ENCODE measurements at regions not wholly inside any gene's neighbourhood (a gene's known extent, or its start where the extent isn't known, plus 50 kb on each side); places are given as distances from the start of the nearest gene placed in this dataset.

DNA sequence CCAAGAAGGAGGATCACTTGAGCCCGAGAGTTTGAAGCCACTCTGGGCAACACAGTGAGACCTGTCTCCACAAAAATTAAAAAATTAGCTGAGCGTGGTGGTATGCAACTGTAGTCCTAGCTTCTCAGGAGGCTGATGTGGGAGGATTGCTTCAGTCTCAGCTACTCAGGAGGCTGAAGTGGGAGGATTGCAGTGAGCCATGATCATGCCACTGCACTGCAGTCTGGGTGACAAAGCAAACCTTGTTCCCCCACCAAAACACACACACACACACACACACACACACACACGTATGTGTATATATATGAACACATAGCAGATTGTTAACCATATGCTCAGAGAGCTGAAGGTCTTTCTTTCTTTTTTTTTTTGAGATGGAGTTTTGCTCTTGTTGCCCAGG lies 157.5 kb upstream of the MAST4 start:
- no peaks in the 10 kb centered on the region for H3K27me3 ChIP-seq
- peaks cover 0 to 1% (median 0%) of the 10 kb centered on the region in 4 donors for H3K9me3 ChIP-seq
- no peak overlapping the region for H3K4me3 ChIP-seq
- H3K4me1 ChIP-seq, result peaks cover 0 to 4% (median 0%) of the 10 kb centered on the region in 4 donors
- H3K36me3 ChIP-seq, result no peaks in the 10 kb centered on the region
- no peak overlapping the region for H3K27ac ChIP-seq (replicated peaks in 1 of 4)
- peak; percentile 45 for DNase-seq (ENCODE audit: extremely low spot score)
- 67% methylated on average over 3 of the region's 3 CpGs for WGBS
- TF ChIP-seq POLR2AphosphoS5 (IDR thresholded peaks at IDR 0.05) (no peak), EP300 (IDR thresholded peaks at IDR 0.05) (no peak), POLR2A (IDR thresholded peaks at IDR 0.05; ENCODE audit: low read depth) (no peak)
- TF ChIP-seq, protein P1, sequence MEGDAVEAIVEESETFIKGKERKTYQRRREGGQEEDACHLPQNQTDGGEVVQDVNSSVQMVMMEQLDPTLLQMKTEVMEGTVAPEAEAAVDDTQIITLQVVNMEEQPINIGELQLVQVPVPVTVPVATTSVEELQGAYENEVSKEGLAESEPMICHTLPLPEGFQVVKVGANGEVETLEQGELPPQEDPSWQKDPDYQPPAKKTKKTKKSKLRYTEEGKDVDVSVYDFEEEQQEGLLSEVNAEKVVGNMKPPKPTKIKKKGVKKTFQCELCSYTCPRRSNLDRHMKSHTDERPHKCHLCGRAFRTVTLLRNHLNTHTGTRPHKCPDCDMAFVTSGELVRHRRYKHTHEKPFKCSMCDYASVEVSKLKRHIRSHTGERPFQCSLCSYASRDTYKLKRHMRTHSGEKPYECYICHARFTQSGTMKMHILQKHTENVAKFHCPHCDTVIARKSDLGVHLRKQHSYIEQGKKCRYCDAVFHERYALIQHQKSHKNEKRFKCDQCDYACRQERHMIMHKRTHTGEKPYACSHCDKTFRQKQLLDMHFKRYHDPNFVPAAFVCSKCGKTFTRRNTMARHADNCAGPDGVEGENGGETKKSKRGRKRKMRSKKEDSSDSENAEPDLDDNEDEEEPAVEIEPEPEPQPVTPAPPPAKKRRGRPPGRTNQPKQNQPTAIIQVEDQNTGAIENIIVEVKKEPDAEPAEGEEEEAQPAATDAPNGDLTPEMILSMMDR (IDR thresholded peaks at IDR 0.05), result no peak
- intact Hi-C loops (cut with DNase I), result no loop called here

DNA sequence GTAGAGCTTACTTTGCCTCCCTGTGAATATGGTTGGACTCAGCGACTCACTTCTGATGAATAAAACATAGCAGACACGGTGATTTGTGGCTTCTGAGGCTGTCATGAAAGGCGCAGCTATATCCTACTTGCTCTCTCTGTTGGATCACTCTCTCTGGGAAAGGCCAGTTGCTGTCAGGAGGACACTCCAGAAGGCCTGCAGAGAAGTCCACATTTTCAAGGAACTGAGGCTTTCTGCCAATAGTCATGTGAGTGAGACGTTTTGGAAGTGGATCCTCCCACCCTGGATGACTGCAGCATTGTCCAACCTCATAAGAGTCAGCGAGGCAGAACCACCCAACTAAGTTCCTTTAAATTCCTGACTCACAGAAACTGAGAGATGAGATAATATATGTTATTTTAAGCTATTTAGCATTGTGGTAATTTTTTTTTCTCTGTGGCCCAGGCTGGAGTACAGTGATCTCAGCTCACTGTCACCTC lies 156.0 kb upstream of the MAST4 start:
- Histone ChIP-seq H3K36me3 (no peaks in the 10 kb centered on the region), H3K4me1 (peaks cover 0 to 4% (median 0%) of the 10 kb centered on the region in 4 donors), H3K9me3 (peaks cover 0 to 5% (median 0%) of the 10 kb centered on the region in 4 donors), H3K27ac (replicated peaks in 1 of 4) (no peak overlapping the region), H3K4me3 (no peak overlapping the region), H3K27me3 (no peaks in the 10 kb centered on the region)
- WGBS, result 41% methylated on average over 5 of the region's 5 CpGs
- DNase-seq (ENCODE audit: extremely low spot score), result peak; percentile 81
- TF ChIP-seq, protein P1 (IDR thresholded peaks at IDR 0.05), result no peak
- TF ChIP-seq EP300 (IDR thresholded peaks at IDR 0.05) (no peak), POLR2A (IDR thresholded peaks at IDR 0.05; ENCODE audit: low read depth) (no peak), POLR2AphosphoS5 (IDR thresholded peaks at IDR 0.05) (no peak)
- intact Hi-C loops (cut with DNase I), result no loop called here

DNA sequence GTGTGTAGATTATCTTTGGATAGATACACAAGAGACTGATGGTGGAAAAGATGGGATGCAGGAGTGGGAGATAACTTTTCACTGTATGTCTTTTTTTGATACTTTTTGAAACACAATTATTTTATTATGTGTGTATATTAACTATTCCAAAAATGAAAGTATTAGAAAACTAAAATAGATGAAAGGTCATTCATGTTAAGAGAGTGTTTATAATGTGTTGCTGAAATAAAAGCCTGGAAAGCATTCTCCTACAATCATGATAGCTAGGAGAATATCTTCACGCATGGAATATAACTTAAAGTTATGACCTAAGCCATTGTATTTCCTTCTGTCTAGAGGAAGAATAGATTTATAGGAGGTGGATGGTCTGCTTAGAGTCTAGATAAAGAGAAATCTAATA lies 154.8 kb upstream of the MAST4 start:
- intact Hi-C loops (cut with DNase I), result no loop called here
- Histone ChIP-seq H3K27me3 (no peaks in the 10 kb centered on the region), H3K27ac (replicated peaks in 1 of 4) (no peak overlapping the region), H3K4me1 (peaks cover 0 to 4% (median 0%) of the 10 kb centered on the region in 4 donors), H3K36me3 (no peaks in the 10 kb centered on the region), H3K4me3 (no peak overlapping the region), H3K9me3 (peaks cover 0 to 5% (median 0%) of the 10 kb centered on the region in 4 donors)
- 64% methylated on average over 1 of the region's 1 CpG for WGBS
- TF ChIP-seq, protein P1 (IDR thresholded peaks at IDR 0.05), result no peak
- no peak for TF ChIP-seq POLR2A (IDR thresholded peaks at IDR 0.05; ENCODE audit: low read depth)
- TF ChIP-seq EP300 (IDR thresholded peaks at IDR 0.05), result no peak
- TF ChIP-seq POLR2AphosphoS5 (IDR thresholded peaks at IDR 0.05), result no peak
- no peak for DNase-seq (ENCODE audit: extremely low spot score)

DNA sequence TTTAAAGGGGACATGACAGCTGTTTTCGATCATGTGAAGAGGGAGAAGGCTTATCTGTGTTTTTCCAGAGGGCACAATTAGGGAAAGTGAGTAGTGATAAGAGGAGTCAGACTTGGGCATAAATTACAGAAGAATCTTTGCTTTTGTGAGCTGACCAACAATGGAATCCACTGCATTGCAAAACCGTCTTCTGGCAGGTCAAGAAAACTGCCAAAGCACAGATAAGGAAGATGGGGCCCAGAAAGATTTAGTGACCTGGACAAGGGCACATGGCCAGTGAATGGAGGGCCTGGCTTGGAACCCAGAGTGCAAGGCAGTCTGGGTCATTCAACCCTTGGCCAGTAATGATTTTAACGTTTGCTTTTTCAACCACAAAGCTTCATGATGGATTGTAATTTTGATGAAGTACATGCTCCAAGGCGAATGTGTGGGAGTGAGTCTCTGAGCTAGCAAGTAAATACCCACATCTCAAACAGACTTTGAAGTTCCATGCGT lies 153.2 kb upstream of the MAST4 start:
- Histone ChIP-seq H3K27me3 (no peaks in the 10 kb centered on the region), H3K4me3 (no peak overlapping the region), H3K9me3 (peaks cover 0 to 5% (median 0%) of the 10 kb centered on the region in 4 donors), H3K27ac (replicated peaks in 1 of 4) (no peak overlapping the region), H3K36me3 (no peaks in the 10 kb centered on the region), H3K4me1 (peaks cover 0 to 4% (median 0%) of the 10 kb centered on the region in 4 donors)
- no peak for DNase-seq (ENCODE audit: extremely low spot score)
- WGBS, result 48% methylated on average over 5 of the region's 5 CpGs
- intact Hi-C loops (cut with DNase I), result no loop called here
- no peak for TF ChIP-seq POLR2A (IDR thresholded peaks at IDR 0.05; ENCODE audit: low read depth)
- no peak for TF ChIP-seq POLR2AphosphoS5 (IDR thresholded peaks at IDR 0.05)
- TF ChIP-seq EP300 (IDR thresholded peaks at IDR 0.05), result no peak
- TF ChIP-seq, protein P1 (IDR thresholded peaks at IDR 0.05), result no peak
